ENCODE measurements at regions not wholly inside any gene's neighbourhood (a gene's known extent, or its start where the extent isn't known, plus 50 kb on each side); places are given as distances from the start of the nearest gene placed in this dataset.

DNA sequence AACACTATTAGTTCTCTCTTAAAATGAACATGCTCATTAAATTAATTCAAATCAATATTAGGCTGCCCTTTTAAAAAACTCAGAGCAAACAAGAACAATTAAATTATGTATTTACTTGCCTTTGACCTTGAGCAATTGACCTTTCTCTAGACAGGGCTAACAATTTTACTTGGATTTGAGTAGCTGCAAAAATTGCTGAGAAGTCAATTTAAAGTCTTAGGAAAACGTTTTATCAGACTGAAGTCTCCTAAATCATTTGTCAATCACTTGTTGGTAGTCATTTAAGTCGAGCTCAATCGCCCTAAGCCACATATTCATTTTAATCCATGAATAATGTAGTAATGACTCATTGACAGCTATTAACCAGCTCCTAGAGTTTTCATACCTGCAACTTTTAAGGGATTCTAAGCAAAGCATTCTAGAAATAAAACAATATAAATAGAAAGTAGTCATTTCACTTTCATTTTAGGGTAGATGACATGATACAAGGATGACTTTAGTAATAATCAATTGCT is 84.9 kb upstream of the SEC61G start:
- TF ChIP-seq YY1 (IDR thresholded peaks at IDR 0.05; ENCODE audit: insufficient read depth, insufficient read length) (no peak), ZNF274 (IDR thresholded peaks at IDR 0.05; ENCODE audit: low read depth, low read length) (no peak)
